ENCODE measurements at regions not wholly inside any gene's neighbourhood (a gene's known extent, or its start where the extent isn't known, plus 50 kb on each side); places are given as distances from the start of the nearest gene placed in this dataset.

GRCh38 chr11:95375451-95375850 is 144.4 kb upstream of the SESN3 start:
- peak; percentile 37 for DNase-seq

GRCh38 chr11:95374105-95374504 is 143.1 kb upstream of the SESN3 start:
- no peak for DNase-seq

GRCh38 chr11:95373241-95373640 is 142.2 kb upstream of the SESN3 start:
- no peak for DNase-seq

- no peak for DNase-seq
These were observed 141.2 kb upstream of the SESN3 start for GRCh38 chr11:95372097-95372656.

- DNase-seq = no peak
These were observed 140.2 kb upstream of the SESN3 start for GRCh38 chr11:95371153-95371552.

- no peak for DNase-seq
These were observed 136.7 kb upstream of the SESN3 start for GRCh38 chr11:95367726-95368125.

GRCh38 chr11:95365348-95365747 is 134.3 kb upstream of the SESN3 start:
- no peak for DNase-seq

- peak; percentile 28 for DNase-seq
These were observed 133.6 kb upstream of the SESN3 start for GRCh38 chr11:95364324-95365295.

GRCh38 chr11:95363708-95364107 is 132.7 kb upstream of the SESN3 start:
- no peak for DNase-seq

- DNase-seq = no peak
These were observed 132.2 kb upstream of the SESN3 start for GRCh38 chr11:95363164-95363563.

GRCh38 chr11:95361180-95361579 is 130.2 kb upstream of the SESN3 start:
- DNase-seq = no peak

- peak; percentile 39 for DNase-seq
These were observed 129.5 kb upstream of the SESN3 start for GRCh38 chr11:95360377-95361075.

- DNase-seq = no peak
These were observed 128.8 kb upstream of the SESN3 start for GRCh38 chr11:95359756-95360155.

- DNase-seq = no peak
These were observed 128.3 kb upstream of the SESN3 start for GRCh38 chr11:95359341-95359663.

- DNase-seq = no peak
These were observed 127.7 kb upstream of the SESN3 start for GRCh38 chr11:95358511-95359340.

- DNase-seq = no peak
These were observed 123.3 kb upstream of the SESN3 start for GRCh38 chr11:95354304-95354703.

- no peak for DNase-seq
These were observed 122.7 kb upstream of the SESN3 start for GRCh38 chr11:95353706-95354105.

- no peak for DNase-seq
These were observed 121.8 kb upstream of the SESN3 start for GRCh38 chr11:95352733-95353346.

- no peak for DNase-seq
These were observed 118.4 kb upstream of the SESN3 start for GRCh38 chr11:95349345-95349942.

GRCh38 chr11:95346265-95346664 is 115.3 kb upstream of the SESN3 start:
- DNase-seq = no peak

- DNase-seq = no peak
These were observed 114.6 kb upstream of the SESN3 start for GRCh38 chr11:95345651-95346050.
